ENCODE measurements at regions not wholly inside any gene's neighbourhood (a gene's known extent, or its start where the extent isn't known, plus 50 kb on each side); places are given as distances from the start of the nearest gene placed in this dataset.

DNA sequence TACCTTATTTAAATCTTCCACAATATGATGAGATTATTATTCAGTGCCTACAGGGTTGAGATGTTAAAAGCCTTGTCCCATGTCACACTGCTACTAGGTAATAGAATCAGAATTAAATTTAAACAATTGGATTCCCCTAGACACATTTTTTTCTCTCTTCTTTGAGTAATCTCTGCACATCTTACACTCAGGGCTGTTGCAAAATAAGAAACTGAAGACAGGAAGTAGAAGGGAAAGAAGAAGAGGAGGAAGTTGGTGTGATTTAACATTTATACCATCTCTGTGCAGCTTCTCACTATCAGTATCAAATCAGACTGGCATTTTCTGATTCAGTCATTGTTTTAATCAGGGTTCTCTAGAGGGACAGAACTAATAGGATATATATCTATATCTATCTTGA, 677.6 kb downstream of the IRS1 start:
- TF ChIP-seq, protein P1, sequence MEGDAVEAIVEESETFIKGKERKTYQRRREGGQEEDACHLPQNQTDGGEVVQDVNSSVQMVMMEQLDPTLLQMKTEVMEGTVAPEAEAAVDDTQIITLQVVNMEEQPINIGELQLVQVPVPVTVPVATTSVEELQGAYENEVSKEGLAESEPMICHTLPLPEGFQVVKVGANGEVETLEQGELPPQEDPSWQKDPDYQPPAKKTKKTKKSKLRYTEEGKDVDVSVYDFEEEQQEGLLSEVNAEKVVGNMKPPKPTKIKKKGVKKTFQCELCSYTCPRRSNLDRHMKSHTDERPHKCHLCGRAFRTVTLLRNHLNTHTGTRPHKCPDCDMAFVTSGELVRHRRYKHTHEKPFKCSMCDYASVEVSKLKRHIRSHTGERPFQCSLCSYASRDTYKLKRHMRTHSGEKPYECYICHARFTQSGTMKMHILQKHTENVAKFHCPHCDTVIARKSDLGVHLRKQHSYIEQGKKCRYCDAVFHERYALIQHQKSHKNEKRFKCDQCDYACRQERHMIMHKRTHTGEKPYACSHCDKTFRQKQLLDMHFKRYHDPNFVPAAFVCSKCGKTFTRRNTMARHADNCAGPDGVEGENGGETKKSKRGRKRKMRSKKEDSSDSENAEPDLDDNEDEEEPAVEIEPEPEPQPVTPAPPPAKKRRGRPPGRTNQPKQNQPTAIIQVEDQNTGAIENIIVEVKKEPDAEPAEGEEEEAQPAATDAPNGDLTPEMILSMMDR (IDR thresholded peaks at IDR 0.05) = no peak
- TF ChIP-seq POLR2A (IDR thresholded peaks at IDR 0.05) = no peak
